Progenitor cell of endocrine pancreas (in vitro differentiated cells): ENCODE measurements at regions not wholly inside any gene's neighbourhood (a gene's known extent, or its start where the extent isn't known, plus 50 kb on each side); places are given as distances from the start of the nearest gene placed in this dataset.

Experiments used
- DNase-seq: peaks from one replicate; pipeline ENCODE4 v3.0.0; 2021; ENCODE audit warnings: low spot score; ENCODE audit not compliant: unreplicated experiment
- H3K27ac Mint-ChIP-seq: 2 replicates; pipeline ENCODE4 v1.8.0; 2021; ENCODE audit warnings: mild to moderate bottlenecking, moderate library complexity, mixed read lengths
- H3K27me3 Mint-ChIP-seq: 2 replicates; pipeline ENCODE4 v1.8.0; 2021; ENCODE audit warnings: mixed read lengths
- H3K36me3 Mint-ChIP-seq: 2 replicates; pipeline ENCODE4 v1.8.0; 2022; ENCODE audit warnings: mixed read lengths; ENCODE audit not compliant: insufficient read depth
- H3K4me1 Mint-ChIP-seq: 2 replicates; pipeline ENCODE4 v1.8.0; 2021; ENCODE audit warnings: low read depth, mixed read lengths
- H3K4me3 Mint-ChIP-seq: 2 replicates; pipeline ENCODE4 v1.8.0; 2021; ENCODE audit warnings: low read depth, mild to moderate bottlenecking, moderate library complexity, mixed read lengths
- H3K9me3 Mint-ChIP-seq: 2 replicates; pipeline ENCODE4 v1.8.0; 2021; ENCODE audit warnings: low read depth, mixed read lengths
- CTCF ChIP-seq: fragments of 200-600 bp; sonication (generic); IDR thresholded peaks from one replicate; pipeline ENCODE4 v1.5.0; 2021; ENCODE audit warnings: antibody characterized with exemption, mild to moderate bottlenecking; ENCODE audit not compliant: unreplicated experiment

- Mint-ChIP-seq H3K27ac (no peak overlapping the region), H3K9me3 (no peaks in the 10 kb centered on the region), H3K4me1 (no peaks in the 10 kb centered on the region)
These were observed 389.8 kb upstream of the SEMA6A start for GRCh38 chr5:116964438-116964837.

GRCh38 chr5:116961021-116961420 is 386.4 kb upstream of the SEMA6A start:
- DNase-seq: no peak
- Mint-ChIP-seq H3K9me3 (no peaks in the 10 kb centered on the region), H3K36me3 (no peaks in the 10 kb centered on the region), H3K27me3 (no peaks in the 10 kb centered on the region), H3K4me1 (no peaks in the 10 kb centered on the region), H3K27ac (no peak overlapping the region), H3K4me3 (no peak overlapping the region)
- TF ChIP-seq CTCF: no peak

More at GRCh38 chr5:116964438-116964837, 389.8 kb upstream of the SEMA6A start:
- Mint-ChIP-seq H3K36me3 (no peaks in the 10 kb centered on the region), H3K27me3 (no peaks in the 10 kb centered on the region), H3K4me3 (no peak overlapping the region)
- TF ChIP-seq CTCF: no peak
- DNase-seq: no peak

- no peak for DNase-seq
- no peaks in the 10 kb centered on the region for H3K36me3 Mint-ChIP-seq
- H3K9me3 Mint-ChIP-seq: no peaks in the 10 kb centered on the region
- no peak for TF ChIP-seq CTCF
- no peaks in the 10 kb centered on the region for H3K27me3 Mint-ChIP-seq
- no peak overlapping the region for H3K27ac Mint-ChIP-seq
- no peaks in the 10 kb centered on the region for H3K4me1 Mint-ChIP-seq
- no peak overlapping the region for H3K4me3 Mint-ChIP-seq
These were observed 385.2 kb upstream of the SEMA6A start for GRCh38 chr5:116959843-116960242.

- Mint-ChIP-seq H3K36me3 (no peaks in the 10 kb centered on the region), H3K9me3 (peaks cover under 1% of the 10 kb centered on the region), H3K4me3 (no peak overlapping the region), H3K27ac (no peak overlapping the region), H3K27me3 (no peaks in the 10 kb centered on the region), H3K4me1 (no peaks in the 10 kb centered on the region)
- no peak for DNase-seq
- TF ChIP-seq CTCF: no peak
These were observed 378.8 kb upstream of the SEMA6A start for GRCh38 chr5:116953251-116953930.

- DNase-seq: no peak
- peaks cover 9% of the 10 kb centered on the region for H3K9me3 Mint-ChIP-seq
- H3K4me1 Mint-ChIP-seq: no peaks in the 10 kb centered on the region
- no peaks in the 10 kb centered on the region for H3K36me3 Mint-ChIP-seq
- no peaks in the 10 kb centered on the region for H3K27me3 Mint-ChIP-seq
- no peak overlapping the region for H3K27ac Mint-ChIP-seq
- TF ChIP-seq CTCF: no peak
- no peak overlapping the region for H3K4me3 Mint-ChIP-seq
These were observed 376.6 kb upstream of the SEMA6A start for GRCh38 chr5:116951219-116951618.
